GM18505 (cell line): ENCODE measurements at regions not wholly inside any gene's neighbourhood (a gene's known extent, or its start where the extent isn't known, plus 50 kb on each side); places are given as distances from the start of the nearest gene placed in this dataset.

Experiments
- ATAC-seq: cut with Tn5 transposase; IDR thresholded peaks from one replicate; pipeline ENCODE4 v1.9.1; 2021; ENCODE audit not compliant: unreplicated experiment
- POLR2A ChIP-seq: IDR thresholded peaks from 4 replicates; pipeline ENCODE4 v1.6.1; 2011; ENCODE audit warnings: borderline replicate concordance; ENCODE audit not compliant: insufficient read depth, insufficient read length; ENCODE audit errors: extremely low read depth

DNA sequence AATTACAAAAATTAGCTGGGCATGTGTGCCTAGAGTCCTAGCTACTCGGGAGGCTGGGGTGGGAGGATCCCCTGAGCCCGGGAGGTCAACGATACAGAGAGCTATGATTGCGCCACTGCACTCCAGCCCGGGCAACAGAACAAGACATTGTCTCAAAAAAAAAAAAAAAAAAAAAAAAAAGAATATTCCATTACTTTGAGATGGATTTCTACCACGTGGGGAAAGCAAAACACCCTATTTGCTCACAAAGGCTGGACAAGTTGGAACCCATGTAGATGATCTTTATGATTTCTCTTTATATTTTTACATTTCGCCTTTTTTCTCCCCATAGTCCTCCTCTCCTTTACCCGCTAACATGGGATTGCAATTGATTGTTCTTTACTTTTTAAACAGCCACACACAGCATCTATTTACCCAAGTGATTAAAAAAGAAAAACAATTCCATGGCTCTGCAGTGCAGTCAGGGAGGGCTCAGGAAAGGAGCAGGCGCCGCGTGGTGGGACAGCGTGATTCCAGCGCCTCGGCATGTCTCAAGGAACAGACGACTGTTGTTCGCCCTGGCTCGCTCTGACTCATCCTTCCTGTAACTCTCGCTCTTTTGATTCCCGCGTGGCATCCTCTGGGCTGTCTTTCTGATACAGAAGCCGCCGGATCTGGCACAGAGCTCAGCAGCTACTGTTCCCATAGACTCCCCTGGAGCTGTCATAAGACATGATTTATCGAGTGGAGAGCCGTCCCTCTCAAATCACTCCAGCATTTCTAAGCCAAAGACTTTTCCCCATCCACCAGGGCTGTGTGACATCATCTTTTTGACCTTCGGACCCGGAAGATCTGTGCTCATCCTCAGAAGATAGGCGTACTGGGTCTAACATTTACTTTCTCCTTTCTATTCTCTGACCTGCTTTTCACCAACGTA, 230.4 kb upstream of the AGAP1 start:
- no peak for TF ChIP-seq POLR2A
- no peak for ATAC-seq

DNA sequence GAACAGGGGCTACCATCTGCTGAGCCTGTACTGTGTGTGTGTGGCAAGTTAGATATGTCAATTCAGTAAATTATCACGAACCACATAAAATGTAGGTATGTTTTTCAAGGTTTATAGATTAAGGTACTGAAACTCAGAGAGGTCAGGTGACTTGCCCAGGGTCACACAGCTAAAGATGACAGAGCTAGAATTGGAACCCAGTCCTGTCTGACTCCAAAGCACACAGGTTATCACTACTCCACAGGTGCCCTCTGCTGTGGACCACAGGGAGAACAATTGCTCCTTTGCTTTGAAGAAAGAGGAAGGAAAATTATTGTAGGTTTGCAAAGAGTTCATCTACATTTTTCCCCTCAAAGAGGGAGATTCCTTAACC, 229.7 kb upstream of the AGAP1 start:
- no peak for ATAC-seq
- no peak for TF ChIP-seq POLR2A

GRCh38 chr2:235264512-235264911, 229.3 kb upstream of the AGAP1 start:
- no peak for ATAC-seq
- TF ChIP-seq POLR2A = no peak

GRCh38 chr2:235265348-235265965, 228.4 kb upstream of the AGAP1 start:
- ATAC-seq = no peak

GRCh38 chr2:235267251-235267650, 226.6 kb upstream of the AGAP1 start:
- no peak for TF ChIP-seq POLR2A
- no peak for ATAC-seq

More at GRCh38 chr2:235265348-235265965, 228.4 kb upstream of the AGAP1 start:
- TF ChIP-seq POLR2A = no peak

GRCh38 chr2:235268535-235268934, 225.3 kb upstream of the AGAP1 start:
- TF ChIP-seq POLR2A = no peak
- ATAC-seq = no peak

DNA sequence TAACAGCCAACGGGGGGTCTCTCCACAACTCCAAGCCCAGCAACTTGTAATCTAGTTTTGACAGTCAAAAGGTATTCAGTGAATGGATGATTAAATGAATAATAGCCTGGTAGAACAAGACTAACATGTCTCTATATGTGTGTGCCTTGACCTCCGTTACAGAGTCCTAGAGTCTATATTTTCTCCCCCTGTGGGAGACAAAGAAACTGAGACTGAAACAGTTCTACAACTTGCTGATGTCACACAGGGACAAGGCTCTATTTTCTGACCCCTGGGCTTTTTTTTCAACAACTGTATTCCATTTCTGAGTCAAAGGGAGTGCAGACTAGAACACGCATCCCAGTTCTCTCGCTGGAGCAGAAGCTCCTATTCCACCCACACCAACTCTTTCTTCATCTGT, 223.6 kb upstream of the AGAP1 start:
- TF ChIP-seq POLR2A = no peak
- ATAC-seq = no peak

DNA sequence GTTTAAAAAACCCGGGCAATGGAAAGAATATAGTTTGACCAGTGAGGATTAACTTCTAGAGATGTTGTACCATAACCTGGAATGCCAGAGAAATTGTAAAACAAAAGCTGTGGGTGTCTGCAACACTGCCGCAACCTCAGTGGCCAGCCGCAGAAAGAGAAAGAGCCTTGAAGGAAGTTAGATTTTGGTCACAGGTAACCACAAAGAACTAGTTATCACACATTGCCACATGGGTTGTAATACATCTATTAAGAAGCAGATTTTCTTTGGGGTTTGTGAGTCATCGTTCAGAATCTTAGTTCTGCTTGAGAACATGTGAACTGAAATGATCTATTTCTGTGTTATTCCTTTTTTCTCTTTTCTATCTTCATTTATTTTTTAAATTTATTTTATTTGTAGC, 222.9 kb upstream of the AGAP1 start:
- TF ChIP-seq POLR2A = no peak
- ATAC-seq = peak; percentile 86

DNA sequence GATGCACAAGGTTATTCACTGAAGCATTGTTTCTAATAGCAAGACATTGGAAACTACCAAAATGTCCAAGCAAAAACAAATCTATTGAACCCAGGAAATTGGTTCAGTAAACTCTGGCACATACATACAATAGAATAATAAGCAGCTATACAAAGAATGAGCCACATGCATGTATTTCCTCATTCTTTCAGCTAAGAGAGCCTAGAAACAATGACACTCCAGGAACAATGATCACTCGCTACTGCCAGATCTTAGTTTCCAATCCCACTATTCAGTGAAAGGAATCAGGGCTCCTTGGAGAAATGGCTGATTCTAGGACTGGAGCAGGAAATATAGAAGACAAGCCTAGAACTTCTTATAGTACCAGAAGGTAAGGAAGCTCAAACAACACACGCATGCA, 221.9 kb upstream of the AGAP1 start:
- TF ChIP-seq POLR2A = no peak
- no peak for ATAC-seq

DNA sequence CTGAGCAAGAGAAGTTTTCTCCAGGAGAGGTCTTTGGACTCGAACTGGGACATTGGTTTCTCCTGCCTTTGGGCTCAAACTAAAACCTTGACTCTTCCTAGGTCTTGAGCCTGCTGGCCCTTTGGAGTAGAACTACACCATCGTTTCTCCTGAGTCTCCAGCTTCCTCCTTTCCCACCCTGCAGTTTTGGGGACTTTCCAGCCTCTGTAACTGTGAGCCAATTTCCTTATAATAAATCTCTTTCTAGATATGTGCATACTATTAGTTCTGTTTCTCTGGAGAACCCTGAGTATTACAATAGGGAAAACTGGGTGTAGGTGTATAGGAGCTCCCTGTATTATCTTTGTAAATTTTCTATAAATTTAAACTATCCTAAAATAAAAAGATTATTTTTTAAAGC, 219.8 kb upstream of the AGAP1 start:
- TF ChIP-seq POLR2A = no peak
- ATAC-seq = no peak

- no peak for TF ChIP-seq POLR2A
- no peak for ATAC-seq
Measured at GRCh38 chr2:235277485-235277884, 216.4 kb upstream of the AGAP1 start.

- no peak for ATAC-seq
- no peak for TF ChIP-seq POLR2A
Measured at GRCh38 chr2:235278771-235279355, 215.0 kb upstream of the AGAP1 start.

DNA sequence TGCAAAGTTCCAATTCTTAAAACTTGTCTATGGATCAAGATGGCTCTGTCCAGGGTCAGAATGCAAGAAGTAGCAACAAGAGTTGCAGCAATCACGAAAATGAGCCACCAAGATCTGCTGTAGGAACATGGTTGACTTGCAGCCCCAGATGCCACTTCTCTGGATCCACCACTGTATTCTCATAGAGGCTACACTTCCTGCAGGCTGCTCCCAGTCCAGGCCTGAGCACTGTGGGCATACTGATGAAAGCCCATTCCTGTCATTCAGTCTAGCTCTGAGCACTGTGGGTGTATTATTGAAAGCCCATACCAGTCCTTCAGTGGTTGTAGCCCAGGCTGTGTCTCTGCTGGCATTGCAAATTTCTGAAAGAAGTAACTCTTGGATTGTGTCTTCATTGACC, 213.9 kb upstream of the AGAP1 start:
- ATAC-seq = no peak
- no peak for TF ChIP-seq POLR2A

DNA sequence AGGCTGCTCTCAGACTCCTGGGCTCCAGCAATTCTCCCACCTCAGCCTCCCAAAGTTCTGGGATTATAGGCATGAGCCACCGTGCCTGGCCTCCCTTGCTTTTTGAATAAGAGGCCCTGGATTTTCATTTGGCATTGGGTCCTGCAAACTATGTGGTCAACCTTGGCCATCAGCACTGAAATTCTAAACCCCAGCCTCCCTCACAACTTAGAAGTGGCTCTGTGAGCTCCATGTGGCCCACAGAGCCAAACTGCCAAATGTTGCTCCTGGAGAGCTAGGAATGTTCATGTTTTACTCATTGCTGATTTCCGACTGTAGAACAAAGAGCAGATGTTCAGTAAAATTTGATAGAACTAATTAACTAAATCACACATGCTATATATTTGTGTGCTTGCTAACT, 210.6 kb upstream of the AGAP1 start:
- no peak for TF ChIP-seq POLR2A
- ATAC-seq = no peak
